Stimulated activated CD8-positive, alpha-beta memory T cell treated with anti-CD3 and anti-CD28 coated beads, Interleukin-2, amount 100 ng/mL, for 48 hours (primary cell): ENCODE measurements at regions not wholly inside any gene's neighbourhood (a gene's known extent, or its start where the extent isn't known, plus 50 kb on each side); places are given as distances from the start of the nearest gene placed in this dataset.
"Not testable (repeated sequence)": the region's sequence is repeated elsewhere in the genome, so short reads cannot be mapped to it uniquely, and the experiment has no call there.

ENCODE experiments used
- DNase-seq, 2 donors: peaks; one replicate each; pipeline ENCODE4 v3.0.0-alpha.2; 2020; ENCODE audit warnings: low read depth in 2 of 2

GRCh38 chr16:47907109-47907508 is 248.7 kb downstream of the ABCC12 start:
- no peak for DNase-seq

- DNase-seq, result no peak
Measured at GRCh38 chr16:47905771-47906170, 250.0 kb downstream of the ABCC12 start.

GRCh38 chr16:47904691-47905090 is 251.1 kb downstream of the ABCC12 start:
- DNase-seq, result no peak

GRCh38 chr16:47903470-47903869 is 252.3 kb downstream of the ABCC12 start:
- no peak for DNase-seq

- DNase-seq, result not testable (repeated sequence)
Measured at GRCh38 chr16:47897105-47897504, 258.7 kb downstream of the ABCC12 start.

GRCh38 chr16:47895146-47895545 is 260.6 kb downstream of the ABCC12 start:
- no peak for DNase-seq

- DNase-seq, result no peak
Measured at GRCh38 chr16:47892999-47893398, 262.8 kb downstream of the ABCC12 start.

- no peak for DNase-seq
Measured at GRCh38 chr16:47888734-47889133, 267.1 kb downstream of the ABCC12 start.

GRCh38 chr16:47888142-47888541 is 267.7 kb downstream of the ABCC12 start:
- no peak for DNase-seq

GRCh38 chr16:47887496-47887895 is 268.3 kb downstream of the ABCC12 start:
- DNase-seq, result no peak

GRCh38 chr16:47886631-47887415 is 269.0 kb downstream of the ABCC12 start:
- DNase-seq, result no peak

GRCh38 chr16:47886139-47886538 is 269.7 kb downstream of the ABCC12 start:
- DNase-seq, result no peak

GRCh38 chr16:47885489-47885888 is 270.3 kb downstream of the ABCC12 start:
- DNase-seq, result no peak

- DNase-seq, result no peak
Measured at GRCh38 chr16:47884116-47884725, 271.6 kb downstream of the ABCC12 start.

- DNase-seq, result no peak
Measured at GRCh38 chr16:47881574-47881973, 274.2 kb downstream of the ABCC12 start.

- no peak for DNase-seq
Measured at GRCh38 chr16:47880653-47881052, 275.1 kb downstream of the ABCC12 start.

- DNase-seq, result no peak
Measured at GRCh38 chr16:47877166-47877565, 278.6 kb downstream of the ABCC12 start.

GRCh38 chr16:47876511-47876910 is 279.3 kb downstream of the ABCC12 start:
- DNase-seq, result no peak

- DNase-seq, result no peak
Measured at GRCh38 chr16:47873434-47873833, 282.4 kb downstream of the ABCC12 start.

GRCh38 chr16:47872225-47872624 is 283.6 kb downstream of the ABCC12 start:
- no peak for DNase-seq

- no peak for DNase-seq
Measured at GRCh38 chr16:47866423-47866822, 289.4 kb downstream of the ABCC12 start.

GRCh38 chr16:47865337-47865855 is 290.4 kb downstream of the ABCC12 start:
- DNase-seq, result no peak

- DNase-seq, result not testable (repeated sequence)
Measured at GRCh38 chr16:47864262-47864661, 291.5 kb downstream of the ABCC12 start.
